ENCODE measurements at regions not wholly inside any gene's neighbourhood (a gene's known extent, or its start where the extent isn't known, plus 50 kb on each side); places are given as distances from the start of the nearest gene placed in this dataset.

GRCh38 chr15:63439536-63440264 is 58.1 kb upstream of the CA12 start:
- Histone ChIP-seq H3K27me3 (no peaks in the 10 kb centered on the region), H3K36me3 (no peaks in the 10 kb centered on the region), H3K4me3 (no peak overlapping the region), H3K27ac (no peak overlapping the region), H3K4me1 (peaks cover 15% of the 10 kb centered on the region), H3K9me3 (no peaks in the 10 kb centered on the region)
- DNase-seq (ENCODE audit: extremely low spot score in 2 of 2): no peak
- no peak for TF ChIP-seq POLR2AphosphoS5 (IDR thresholded peaks at IDR 0.05; ENCODE audit: insufficient read depth in 1 of 2, low read depth in 1 of 2)
- no peak for TF ChIP-seq POLR2A (IDR thresholded peaks at IDR 0.05)
- TF ChIP-seq CTCF (IDR thresholded peaks at IDR 0.05): no peak
- intact Hi-C loops (cut with DNase I): no loop called here

DNA sequence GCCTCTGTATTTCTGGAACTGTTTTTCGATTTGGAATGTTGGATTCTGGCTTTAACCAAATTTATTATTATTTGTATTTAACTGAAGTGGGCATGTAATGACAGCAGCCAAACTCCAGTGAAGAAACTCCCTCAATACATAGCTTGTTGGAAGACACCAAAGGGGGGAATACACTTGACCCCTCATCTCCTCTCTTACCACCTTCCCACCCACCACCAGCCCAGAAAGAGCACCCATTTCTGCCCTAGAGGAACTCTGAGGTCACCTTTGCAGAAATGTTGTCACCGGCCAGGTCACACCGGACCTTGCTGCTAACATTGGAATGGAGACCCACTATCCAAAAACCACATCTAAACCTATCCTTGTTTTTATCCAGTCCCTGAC is 58.6 kb upstream of the CA12 start:
- Histone ChIP-seq H3K9me3 (no peaks in the 10 kb centered on the region), H3K27me3 (no peaks in the 10 kb centered on the region), H3K27ac (no peak overlapping the region), H3K4me3 (no peak overlapping the region), H3K4me1 (peaks cover 15% of the 10 kb centered on the region), H3K36me3 (no peaks in the 10 kb centered on the region)
- DNase-seq (ENCODE audit: extremely low spot score in 2 of 2): no peak
- TF ChIP-seq CTCF (IDR thresholded peaks at IDR 0.05) (no peak), POLR2AphosphoS5 (IDR thresholded peaks at IDR 0.05; ENCODE audit: insufficient read depth in 1 of 2, low read depth in 1 of 2) (no peak), POLR2A (IDR thresholded peaks at IDR 0.05) (no peak)
- intact Hi-C loops (cut with DNase I): no loop called here

GRCh38 chr15:63440756-63441155 is 59.1 kb upstream of the CA12 start:
- DNase-seq (ENCODE audit: extremely low spot score in 2 of 2): no peak
- H3K9me3 ChIP-seq: no peaks in the 10 kb centered on the region
- H3K4me1 ChIP-seq: peaks cover 15% of the 10 kb centered on the region
- intact Hi-C loops (cut with DNase I): no loop called here
- no peak overlapping the region for H3K27ac ChIP-seq
- H3K36me3 ChIP-seq: no peaks in the 10 kb centered on the region
- TF ChIP-seq POLR2A (IDR thresholded peaks at IDR 0.05) (no peak), POLR2AphosphoS5 (IDR thresholded peaks at IDR 0.05; ENCODE audit: insufficient read depth in 1 of 2, low read depth in 1 of 2) (no peak), CTCF (IDR thresholded peaks at IDR 0.05) (no peak)
- no peak overlapping the region for H3K4me3 ChIP-seq
- no peaks in the 10 kb centered on the region for H3K27me3 ChIP-seq

DNA sequence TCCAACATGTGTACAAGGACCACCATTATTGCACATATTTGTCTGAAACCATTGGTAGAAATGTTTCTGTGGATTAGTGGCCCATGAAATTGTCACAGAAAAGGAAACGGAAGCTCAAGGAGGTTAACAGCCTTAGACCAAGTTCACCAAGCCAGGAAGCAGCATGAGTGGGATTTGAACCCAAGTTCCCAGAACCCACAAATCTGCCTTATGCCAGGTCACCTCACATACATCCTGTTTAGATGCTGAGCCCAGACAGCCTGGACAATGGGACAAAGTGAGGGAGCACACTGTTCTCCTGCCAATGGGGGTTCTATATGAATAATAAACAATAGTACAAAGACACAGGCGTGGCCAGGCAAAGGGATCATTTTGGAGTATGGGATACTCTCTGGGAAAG is 59.6 kb upstream of the CA12 start:
- TF ChIP-seq POLR2AphosphoS5 (IDR thresholded peaks at IDR 0.05; ENCODE audit: insufficient read depth in 1 of 2, low read depth in 1 of 2) (no peak), POLR2A (IDR thresholded peaks at IDR 0.05) (no peak), CTCF (IDR thresholded peaks at IDR 0.05) (no peak)
- Histone ChIP-seq H3K27me3 (no peaks in the 10 kb centered on the region), H3K36me3 (no peaks in the 10 kb centered on the region), H3K27ac (no peak overlapping the region), H3K4me3 (no peak overlapping the region), H3K9me3 (no peaks in the 10 kb centered on the region), H3K4me1 (peaks cover 10% of the 10 kb centered on the region)
- no peak for DNase-seq (ENCODE audit: extremely low spot score in 2 of 2)
- intact Hi-C loops (cut with DNase I): no loop called here

- intact Hi-C loops (cut with DNase I): no loop called here
- Histone ChIP-seq H3K36me3 (no peaks in the 10 kb centered on the region), H3K4me3 (no peak overlapping the region), H3K27me3 (no peaks in the 10 kb centered on the region), H3K27ac (no peak overlapping the region), H3K4me1 (peaks cover 2% of the 10 kb centered on the region), H3K9me3 (no peaks in the 10 kb centered on the region)
- DNase-seq (ENCODE audit: extremely low spot score in 2 of 2): no peak
- TF ChIP-seq POLR2A (IDR thresholded peaks at IDR 0.05): no peak
- TF ChIP-seq POLR2AphosphoS5 (IDR thresholded peaks at IDR 0.05; ENCODE audit: insufficient read depth in 1 of 2, low read depth in 1 of 2): no peak
- TF ChIP-seq CTCF (IDR thresholded peaks at IDR 0.05): no peak
Observed at GRCh38 chr15:63442080-63442479, 60.4 kb upstream of the CA12 start.
